Neural cell (in vitro differentiated cells): ENCODE measurements at regions not wholly inside any gene's neighbourhood (a gene's known extent, or its start where the extent isn't known, plus 50 kb on each side); places are given as distances from the start of the nearest gene placed in this dataset.

Source experiments
- H2AFZ ChIP-seq: fragments of 200-600, 300-800 bp; sonication (generic), shearing (Covaris generic); 2 replicates; pipeline ENCODE4 v1.6.0; 2014; ENCODE audit warnings: low read depth, mild to moderate bottlenecking, antibody characterized with exemption, low read length, moderate library complexity
- H3F3A ChIP-seq: fragments of 200-600 bp; shearing (Covaris generic); 2 replicates; pipeline ENCODE4 v1.6.1; 2016; ENCODE audit warnings: mild to moderate bottlenecking, moderate library complexity, mixed read lengths, antibody characterized with exemption, low read length; ENCODE audit not compliant: insufficient read depth, poor library complexity, severe bottlenecking
- H3K27ac ChIP-seq: fragments of 200-600, 300-800 bp; sonication (generic), shearing (Covaris generic); 2 replicates; pipeline ENCODE4 v1.5.1; 2014; ENCODE audit warnings: mild to moderate bottlenecking, low read length, moderate library complexity
- H3K27me3 ChIP-seq: fragments of 300-800, 200-600 bp; sonication (generic), shearing (Covaris generic); 2 replicates; pipeline ENCODE4 v1.6.0; 2014; ENCODE audit warnings: mild to moderate bottlenecking, low read depth, low read length, moderate library complexity; ENCODE audit not compliant: insufficient read depth
- H3K36me3 ChIP-seq: fragments of 300-800, 200-600 bp; sonication (generic), shearing (Covaris generic); 2 replicates; pipeline ENCODE4 v1.5.1; 2014; ENCODE audit warnings: mild to moderate bottlenecking, antibody characterized with exemption, low read length, moderate library complexity; ENCODE audit not compliant: insufficient read depth
- H3K4me2 ChIP-seq: fragments of 300-800, 200-600 bp; sonication (generic), shearing (Covaris generic); 2 replicates; pipeline ENCODE4 v1.6.0; 2014; ENCODE audit warnings: mild to moderate bottlenecking, low read length
- H3K4me3 ChIP-seq: fragments of 300-800, 200-600 bp; sonication (generic), shearing (Covaris generic); 2 replicates; pipeline ENCODE4 v1.5.1; 2014; ENCODE audit warnings: mild to moderate bottlenecking, low read length, moderate library complexity
- H3K79me2 ChIP-seq: fragments of 200-600 bp; shearing (Covaris generic); replicated peaks from 2 replicates; pipeline ENCODE4 v1.6.0; 2014; ENCODE audit warnings: mild to moderate bottlenecking, low read length, moderate library complexity; ENCODE audit not compliant: insufficient read depth
- H3K9ac ChIP-seq: fragments of 300-800, 200-600 bp; sonication (generic), shearing (Covaris generic); 2 replicates; pipeline ENCODE4 v1.6.1; 2016; ENCODE audit warnings: mild to moderate bottlenecking, low read length, mixed read lengths
- H3K9me2 ChIP-seq: fragments of 200-600 bp; shearing (Covaris generic); 2 replicates; pipeline ENCODE4 v1.6.1; 2016; ENCODE audit warnings: mild to moderate bottlenecking, low read length, mixed read lengths; ENCODE audit not compliant: insufficient read depth
- H3K9me3 ChIP-seq: fragments of 200-600, 300-800 bp; sonication (generic), shearing (Covaris generic); 2 replicates; pipeline ENCODE4 v1.6.1; 2016; ENCODE audit warnings: mild to moderate bottlenecking, mixed run types, low read length, moderate library complexity, mixed read lengths
- H4K20me1 ChIP-seq: fragments of 200-600 bp; shearing (Covaris generic); 2 replicates; pipeline ENCODE4 v1.6.1; 2016; ENCODE audit warnings: mild to moderate bottlenecking, mixed run types; ENCODE audit not compliant: insufficient read depth
- CTCF ChIP-seq: fragments of 450-650 bp; IDR thresholded peaks from 2 replicates; pipeline ENCODE4 v1.5.1; 2014; ENCODE audit warnings: antibody characterized with exemption, mild to moderate bottlenecking, moderate library complexity; ENCODE audit not compliant: poor library complexity, severe bottlenecking
- EP300 ChIP-seq: fragments of 450-650 bp; conservative IDR thresholded peaks from 2 replicates; pipeline ENCODE4 v1.6.1; 2014; ENCODE audit warnings: antibody characterized with exemption, mild to moderate bottlenecking, moderate library complexity; ENCODE audit not compliant: poor library complexity, severe bottlenecking
- EZH2 ChIP-seq: fragments of 200-600, 300-800 bp; shearing (Covaris generic), sonication (generic); IDR thresholded peaks from 2 replicates; pipeline ENCODE4 v1.6.1; 2014; ENCODE audit warnings: antibody characterized with exemption, low read length, borderline replicate concordance, mild to moderate bottlenecking; ENCODE audit not compliant: insufficient read depth, poor library complexity, severe bottlenecking
- MXI1 ChIP-seq: fragments of 450-650 bp; conservative IDR thresholded peaks from 2 replicates; pipeline ENCODE4 v1.6.1; 2014; ENCODE audit warnings: antibody characterized with exemption, mild to moderate bottlenecking; ENCODE audit not compliant: poor library complexity, severe bottlenecking
- POLR2AphosphoS5 ChIP-seq: IDR thresholded peaks from 2 replicates; pipeline ENCODE4 v1.6.1; 2012
- RAD21 ChIP-seq: fragments of 450-650 bp; conservative IDR thresholded peaks from 2 replicates; pipeline ENCODE4 v1.6.1; 2014; ENCODE audit warnings: antibody characterized with exemption, mild to moderate bottlenecking, moderate library complexity
- SMC3 ChIP-seq: fragments of 450-650 bp; conservative IDR thresholded peaks from 2 replicates; pipeline ENCODE4 v1.6.1; 2014; ENCODE audit warnings: antibody characterized with exemption, mild to moderate bottlenecking, moderate library complexity; ENCODE audit not compliant: poor library complexity
- TAF1 ChIP-seq: IDR thresholded peaks from 2 replicates; pipeline ENCODE4 v1.6.1; 2012; ENCODE audit warnings: low read depth
- TF ChIP-seq, protein P1 (sequence below): IDR thresholded peaks from 2 replicates; pipeline ENCODE4 v1.6.1; 2012; ENCODE audit warnings: borderline replicate concordance

DNA sequence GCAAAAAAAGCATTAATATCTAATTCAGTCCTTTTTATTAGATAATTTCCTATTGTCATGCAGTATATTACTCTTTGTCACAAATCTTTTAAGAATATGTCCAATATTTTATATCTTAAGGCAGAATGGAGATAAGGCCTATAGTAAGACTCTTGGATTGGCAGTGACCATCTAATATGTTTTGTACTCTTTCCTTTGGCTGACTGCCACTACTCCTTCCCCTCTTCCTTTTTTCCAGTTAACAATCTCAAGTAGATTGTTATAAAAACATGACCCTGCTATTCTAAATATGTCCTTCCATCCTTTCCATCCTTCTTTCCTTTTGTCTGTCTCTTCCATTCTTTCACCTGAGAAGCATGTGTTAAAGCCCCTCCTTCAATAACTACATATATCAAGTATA, 92.8 kb upstream of the TMEM168 start:
- TF ChIP-seq, protein P1, sequence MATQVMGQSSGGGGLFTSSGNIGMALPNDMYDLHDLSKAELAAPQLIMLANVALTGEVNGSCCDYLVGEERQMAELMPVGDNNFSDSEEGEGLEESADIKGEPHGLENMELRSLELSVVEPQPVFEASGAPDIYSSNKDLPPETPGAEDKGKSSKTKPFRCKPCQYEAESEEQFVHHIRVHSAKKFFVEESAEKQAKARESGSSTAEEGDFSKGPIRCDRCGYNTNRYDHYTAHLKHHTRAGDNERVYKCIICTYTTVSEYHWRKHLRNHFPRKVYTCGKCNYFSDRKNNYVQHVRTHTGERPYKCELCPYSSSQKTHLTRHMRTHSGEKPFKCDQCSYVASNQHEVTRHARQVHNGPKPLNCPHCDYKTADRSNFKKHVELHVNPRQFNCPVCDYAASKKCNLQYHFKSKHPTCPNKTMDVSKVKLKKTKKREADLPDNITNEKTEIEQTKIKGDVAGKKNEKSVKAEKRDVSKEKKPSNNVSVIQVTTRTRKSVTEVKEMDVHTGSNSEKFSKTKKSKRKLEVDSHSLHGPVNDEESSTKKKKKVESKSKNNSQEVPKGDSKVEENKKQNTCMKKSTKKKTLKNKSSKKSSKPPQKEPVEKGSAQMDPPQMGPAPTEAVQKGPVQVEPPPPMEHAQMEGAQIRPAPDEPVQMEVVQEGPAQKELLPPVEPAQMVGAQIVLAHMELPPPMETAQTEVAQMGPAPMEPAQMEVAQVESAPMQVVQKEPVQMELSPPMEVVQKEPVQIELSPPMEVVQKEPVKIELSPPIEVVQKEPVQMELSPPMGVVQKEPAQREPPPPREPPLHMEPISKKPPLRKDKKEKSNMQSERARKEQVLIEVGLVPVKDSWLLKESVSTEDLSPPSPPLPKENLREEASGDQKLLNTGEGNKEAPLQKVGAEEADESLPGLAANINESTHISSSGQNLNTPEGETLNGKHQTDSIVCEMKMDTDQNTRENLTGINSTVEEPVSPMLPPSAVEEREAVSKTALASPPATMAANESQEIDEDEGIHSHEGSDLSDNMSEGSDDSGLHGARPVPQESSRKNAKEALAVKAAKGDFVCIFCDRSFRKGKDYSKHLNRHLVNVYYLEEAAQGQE = no peak
- TF ChIP-seq CTCF (no peak), POLR2AphosphoS5 (no peak), EP300 (no peak), RAD21 (no peak), SMC3 (no peak), TAF1 (no peak), EZH2 (no peak), MXI1 (no peak)
- Histone ChIP-seq H3K27ac (no peak overlapping the region), H3F3A (no peaks in the 10 kb centered on the region), H3K4me3 (no peak overlapping the region), H3K4me2 (no peak overlapping the region), H3K27me3 (no peaks in the 10 kb centered on the region), H3K79me2 (no peaks in the 10 kb centered on the region), H3K36me3 (no peaks in the 10 kb centered on the region), H3K9me2 (no peaks in the 10 kb centered on the region), H4K20me1 (no peaks in the 10 kb centered on the region), H3K9ac (no peak overlapping the region), H3K9me3 (no peaks in the 10 kb centered on the region), H2AFZ (no peak overlapping the region)

- Histone ChIP-seq H3K27ac (no peak overlapping the region), H3K36me3 (no peaks in the 10 kb centered on the region), H3K4me3 (no peak overlapping the region), H3K79me2 (no peaks in the 10 kb centered on the region), H3K4me2 (no peak overlapping the region), H4K20me1 (no peaks in the 10 kb centered on the region), H3K9me3 (no peaks in the 10 kb centered on the region), H3K9me2 (no peaks in the 10 kb centered on the region), H3F3A (no peaks in the 10 kb centered on the region), H3K27me3 (no peaks in the 10 kb centered on the region), H2AFZ (no peak overlapping the region), H3K9ac (no peak overlapping the region)
- TF ChIP-seq SMC3 (no peak), EP300 (no peak), EZH2 (no peak), MXI1 (no peak), POLR2AphosphoS5 (no peak), TAF1 (no peak), RAD21 (no peak), CTCF (no peak)
- TF ChIP-seq, protein P1 = no peak
These were observed 92.3 kb upstream of the TMEM168 start for GRCh38 chr7:112882511-112882910.
